K562 (cell line): ENCODE measurements at regions not wholly inside any gene's neighbourhood (a gene's known extent, or its start where the extent isn't known, plus 50 kb on each side); places are given as distances from the start of the nearest gene placed in this dataset.

Experiments
- FOS ChIP-seq: IDR thresholded peaks from 3 replicates; pipeline ENCODE4 v1.6.1; 2011; ENCODE audit not compliant: insufficient read length; ENCODE audit errors: extremely low read depth
- NFIC ChIP-seq: fragments of 450-650 bp; IDR thresholded peaks from 2 replicates; pipeline ENCODE4 v1.6.1; 2017; ENCODE audit warnings: mild to moderate bottlenecking, inconsistent platforms
- NR1H2 ChIP-seq: sonication (generic); formaldehyde crosslinking; IDR thresholded peaks from 2 replicates; pipeline ENCODE4 v1.4.0; 2020; ENCODE audit warnings: mild to moderate bottlenecking, missing genetic modification reagents
- ZNF644 ChIP-seq: fragments of 200-800 bp; sonication (Bioruptor generic); IDR thresholded peaks from 2 replicates; pipeline ENCODE4 v1.6.1; 2016; ENCODE audit warnings: low read depth, missing genetic modification characterization, missing compliant biosample characterization
- TF ChIP-seq, protein P1 (sequence below), 2 experiments: fragments of 450-650 bp; IDR thresholded peaks; 2 replicates each; pipeline ENCODE4 v1.6.1; 2016; ENCODE audit warnings: mild to moderate bottlenecking in 2 of 2, borderline replicate concordance in 1 of 2, low read depth in 1 of 2, moderate library complexity in 1 of 2
- TF ChIP-seq, protein P2 (sequence below): sonication (generic); formaldehyde crosslinking; IDR thresholded peaks from 2 replicates; pipeline ENCODE4 v1.8.1; 2023; ENCODE audit warnings: mild to moderate bottlenecking, missing genetic modification reagents
- TF ChIP-seq, protein P3 (sequence below): fragments of 450-650 bp; IDR thresholded peaks from one replicate; pipeline ENCODE4 v1.6.1; 2018; ENCODE audit warnings: mild to moderate bottlenecking, moderate library complexity; ENCODE audit not compliant: partially characterized antibody
- TF ChIP-seq, protein P4 (sequence below): sonication (generic); formaldehyde crosslinking; IDR thresholded peaks from 2 replicates; pipeline ENCODE4 v1.9.0; 2022; ENCODE audit warnings: mild to moderate bottlenecking, missing genetic modification reagents
- TF ChIP-seq, protein P5 (sequence below): fragments of 250-450 bp; sonication (Bioruptor Pico); IDR thresholded peaks from 2 replicates; pipeline ENCODE4 v1.5.0; 2020; ENCODE audit warnings: mild to moderate bottlenecking
- TF ChIP-seq, protein P6 (sequence below): sonication (generic); formaldehyde crosslinking; IDR thresholded peaks from 2 replicates; pipeline ENCODE4 v1.8.0; 2022; ENCODE audit warnings: mild to moderate bottlenecking, low read depth, missing genetic modification reagents

DNA sequence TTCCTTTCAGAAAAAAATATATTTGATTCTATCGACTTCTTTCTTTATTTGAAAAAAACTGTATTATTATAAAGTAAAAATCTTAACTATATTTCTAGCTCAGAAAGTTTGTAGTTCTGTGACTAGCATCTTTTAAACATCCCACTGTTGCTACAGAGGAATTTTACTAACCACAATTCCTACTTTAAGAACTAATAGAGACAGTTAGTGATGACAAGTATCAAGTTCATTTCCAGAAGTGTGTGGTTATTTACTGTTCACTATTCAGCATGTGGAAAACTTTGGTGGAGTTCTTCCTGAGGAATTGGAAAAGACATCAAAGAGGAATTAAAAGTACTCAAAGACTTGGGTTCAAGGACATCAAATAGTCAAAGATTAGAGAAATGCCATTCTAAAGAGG lies 524.1 kb upstream of the CBLB start (continued):
- TF ChIP-seq, protein P1, sequence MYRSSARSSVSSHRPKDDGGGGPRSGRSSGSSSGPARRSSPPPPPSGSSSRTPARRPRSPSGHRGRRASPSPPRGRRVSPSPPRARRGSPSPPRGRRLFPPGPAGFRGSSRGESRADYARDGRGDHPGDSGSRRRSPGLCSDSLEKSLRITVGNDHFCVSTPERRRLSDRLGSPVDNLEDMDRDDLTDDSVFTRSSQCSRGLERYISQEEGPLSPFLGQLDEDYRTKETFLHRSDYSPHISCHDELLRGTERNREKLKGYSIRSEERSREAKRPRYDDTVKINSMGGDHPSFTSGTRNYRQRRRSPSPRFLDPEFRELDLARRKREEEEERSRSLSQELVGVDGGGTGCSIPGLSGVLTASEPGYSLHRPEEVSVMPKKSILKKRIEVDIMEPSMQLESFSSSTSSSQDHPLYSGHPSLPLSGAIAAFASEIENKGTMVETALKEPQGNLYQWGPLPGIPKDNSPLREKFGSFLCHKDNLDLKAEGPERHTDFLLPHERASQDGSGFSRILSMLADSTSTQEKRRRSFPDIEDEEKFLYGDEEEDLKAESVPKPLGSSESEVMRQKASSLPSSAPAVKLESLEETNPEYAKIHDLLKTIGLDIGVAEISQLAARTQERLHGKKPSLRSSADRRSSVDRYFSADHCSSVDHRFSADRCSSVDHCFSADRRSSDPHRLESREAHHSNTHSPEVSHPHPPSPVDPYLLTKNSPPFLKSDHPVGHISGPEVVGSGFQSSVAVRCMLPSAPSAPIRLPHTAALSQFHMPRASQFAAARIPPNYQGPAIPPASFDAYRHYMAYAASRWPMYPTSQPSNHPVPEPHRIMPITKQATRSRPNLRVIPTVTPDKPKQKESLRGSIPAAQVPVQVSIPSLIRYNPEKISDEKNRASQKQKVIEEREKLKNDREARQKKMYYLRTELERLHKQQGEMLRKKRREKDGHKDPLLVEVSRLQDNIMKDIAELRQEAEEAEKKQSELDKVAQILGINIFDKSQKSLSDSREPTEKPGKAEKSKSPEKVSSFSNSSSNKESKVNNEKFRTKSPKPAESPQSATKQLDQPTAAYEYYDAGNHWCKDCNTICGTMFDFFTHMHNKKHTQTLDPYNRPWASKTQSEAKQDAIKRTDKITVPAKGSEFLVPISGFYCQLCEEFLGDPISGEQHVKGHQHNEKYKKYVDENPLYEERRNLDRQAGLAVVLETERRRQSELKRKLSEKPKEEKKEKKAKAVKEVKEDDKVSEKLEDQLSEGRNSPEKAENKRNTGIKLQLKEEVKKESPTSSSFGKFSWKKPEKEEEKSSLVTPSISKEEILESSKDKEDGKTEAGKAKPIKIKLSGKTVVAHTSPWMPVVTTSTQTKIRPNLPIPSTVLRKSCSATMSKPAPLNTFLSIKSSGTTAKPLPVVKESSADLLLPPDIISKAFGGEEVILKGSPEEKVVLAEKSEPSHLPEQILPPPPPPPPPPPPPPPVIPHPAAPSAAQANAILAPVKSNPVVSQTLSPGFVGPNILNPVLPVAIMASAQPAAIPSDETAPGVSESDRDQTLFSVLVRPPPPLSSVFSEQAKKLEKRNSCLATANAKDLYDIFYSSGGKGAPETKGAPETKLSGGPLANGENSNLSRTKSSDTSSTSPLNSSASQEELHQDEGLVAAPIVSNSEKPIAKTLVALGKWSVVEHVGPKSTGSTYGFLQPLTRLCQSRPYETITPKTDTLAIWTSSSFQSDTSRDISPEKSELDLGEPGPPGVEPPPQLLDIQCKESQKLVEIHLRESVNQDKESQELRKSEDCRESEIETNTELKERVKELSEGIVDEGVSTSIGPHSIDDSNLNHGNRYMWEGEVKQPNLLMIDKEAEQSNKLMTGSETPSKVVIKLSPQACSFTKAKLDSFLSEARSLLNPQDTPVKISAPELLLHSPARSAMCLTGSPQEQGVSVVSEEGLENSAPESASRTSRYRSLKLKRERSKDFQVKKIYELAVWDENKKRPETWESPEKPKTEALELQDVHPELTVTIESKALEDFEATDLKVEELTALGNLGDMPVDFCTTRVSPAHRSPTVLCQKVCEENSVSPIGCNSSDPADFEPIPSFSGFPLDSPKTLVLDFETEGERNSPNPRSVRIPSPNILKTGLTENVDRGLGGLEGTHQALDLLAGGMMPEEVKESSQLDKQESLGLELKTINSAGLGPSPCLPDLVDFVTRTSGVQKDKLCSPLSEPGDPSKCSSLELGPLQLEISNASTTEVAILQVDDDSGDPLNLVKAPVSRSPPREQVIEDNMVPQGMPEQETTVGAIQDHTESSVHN (IDR thresholded peaks at IDR 0.05; ENCODE audit: borderline replicate concordance in 1 of 2, low read depth in 1 of 2): no peak
- TF ChIP-seq, protein P2, sequence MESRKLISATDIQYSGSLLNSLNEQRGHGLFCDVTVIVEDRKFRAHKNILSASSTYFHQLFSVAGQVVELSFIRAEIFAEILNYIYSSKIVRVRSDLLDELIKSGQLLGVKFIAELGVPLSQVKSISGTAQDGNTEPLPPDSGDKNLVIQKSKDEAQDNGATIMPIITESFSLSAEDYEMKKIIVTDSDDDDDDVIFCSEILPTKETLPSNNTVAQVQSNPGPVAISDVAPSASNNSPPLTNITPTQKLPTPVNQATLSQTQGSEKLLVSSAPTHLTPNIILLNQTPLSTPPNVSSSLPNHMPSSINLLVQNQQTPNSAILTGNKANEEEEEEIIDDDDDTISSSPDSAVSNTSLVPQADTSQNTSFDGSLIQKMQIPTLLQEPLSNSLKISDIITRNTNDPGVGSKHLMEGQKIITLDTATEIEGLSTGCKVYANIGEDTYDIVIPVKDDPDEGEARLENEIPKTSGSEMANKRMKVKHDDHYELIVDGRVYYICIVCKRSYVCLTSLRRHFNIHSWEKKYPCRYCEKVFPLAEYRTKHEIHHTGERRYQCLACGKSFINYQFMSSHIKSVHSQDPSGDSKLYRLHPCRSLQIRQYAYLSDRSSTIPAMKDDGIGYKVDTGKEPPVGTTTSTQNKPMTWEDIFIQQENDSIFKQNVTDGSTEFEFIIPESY (CRISPR knock-in tag): no peak
- TF ChIP-seq, protein P3, sequence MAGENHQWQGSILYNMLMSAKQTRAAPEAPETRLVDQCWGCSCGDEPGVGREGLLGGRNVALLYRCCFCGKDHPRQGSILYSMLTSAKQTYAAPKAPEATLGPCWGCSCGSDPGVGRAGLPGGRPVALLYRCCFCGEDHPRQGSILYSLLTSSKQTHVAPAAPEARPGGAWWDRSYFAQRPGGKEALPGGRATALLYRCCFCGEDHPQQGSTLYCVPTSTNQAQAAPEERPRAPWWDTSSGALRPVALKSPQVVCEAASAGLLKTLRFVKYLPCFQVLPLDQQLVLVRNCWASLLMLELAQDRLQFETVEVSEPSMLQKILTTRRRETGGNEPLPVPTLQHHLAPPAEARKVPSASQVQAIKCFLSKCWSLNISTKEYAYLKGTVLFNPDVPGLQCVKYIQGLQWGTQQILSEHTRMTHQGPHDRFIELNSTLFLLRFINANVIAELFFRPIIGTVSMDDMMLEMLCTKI: no peak
- TF ChIP-seq, protein P4, sequence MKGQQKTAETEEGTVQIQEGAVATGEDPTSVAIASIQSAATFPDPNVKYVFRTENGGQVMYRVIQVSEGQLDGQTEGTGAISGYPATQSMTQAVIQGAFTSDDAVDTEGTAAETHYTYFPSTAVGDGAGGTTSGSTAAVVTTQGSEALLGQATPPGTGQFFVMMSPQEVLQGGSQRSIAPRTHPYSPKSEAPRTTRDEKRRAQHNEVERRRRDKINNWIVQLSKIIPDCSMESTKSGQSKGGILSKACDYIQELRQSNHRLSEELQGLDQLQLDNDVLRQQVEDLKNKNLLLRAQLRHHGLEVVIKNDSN (CRISPR knock-in tag): no peak
- TF ChIP-seq, protein P5, sequence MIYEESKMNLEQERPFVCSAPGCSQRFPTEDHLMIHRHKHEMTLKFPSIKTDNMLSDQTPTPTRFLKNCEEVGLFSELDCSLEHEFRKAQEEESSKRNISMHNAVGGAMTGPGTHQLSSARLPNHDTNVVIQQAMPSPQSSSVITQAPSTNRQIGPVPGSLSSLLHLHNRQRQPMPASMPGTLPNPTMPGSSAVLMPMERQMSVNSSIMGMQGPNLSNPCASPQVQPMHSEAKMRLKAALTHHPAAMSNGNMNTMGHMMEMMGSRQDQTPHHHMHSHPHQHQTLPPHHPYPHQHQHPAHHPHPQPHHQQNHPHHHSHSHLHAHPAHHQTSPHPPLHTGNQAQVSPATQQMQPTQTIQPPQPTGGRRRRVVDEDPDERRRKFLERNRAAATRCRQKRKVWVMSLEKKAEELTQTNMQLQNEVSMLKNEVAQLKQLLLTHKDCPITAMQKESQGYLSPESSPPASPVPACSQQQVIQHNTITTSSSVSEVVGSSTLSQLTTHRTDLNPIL (CRISPR knock-in tag): no peak
- TF ChIP-seq, protein P6, sequence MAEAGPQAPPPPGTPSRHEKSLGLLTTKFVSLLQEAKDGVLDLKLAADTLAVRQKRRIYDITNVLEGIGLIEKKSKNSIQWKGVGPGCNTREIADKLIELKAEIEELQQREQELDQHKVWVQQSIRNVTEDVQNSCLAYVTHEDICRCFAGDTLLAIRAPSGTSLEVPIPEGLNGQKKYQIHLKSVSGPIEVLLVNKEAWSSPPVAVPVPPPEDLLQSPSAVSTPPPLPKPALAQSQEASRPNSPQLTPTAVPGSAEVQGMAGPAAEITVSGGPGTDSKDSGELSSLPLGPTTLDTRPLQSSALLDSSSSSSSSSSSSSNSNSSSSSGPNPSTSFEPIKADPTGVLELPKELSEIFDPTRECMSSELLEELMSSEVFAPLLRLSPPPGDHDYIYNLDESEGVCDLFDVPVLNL (CRISPR knock-in tag): no peak
- TF ChIP-seq FOS (no peak), NR1H2 (CRISPR knock-in tag) (no peak), ZNF644 (tag) (no peak), NFIC (no peak)
